H9 (cell line): ENCODE measurements at regions not wholly inside any gene's neighbourhood (a gene's known extent, or its start where the extent isn't known, plus 50 kb on each side); places are given as distances from the start of the nearest gene placed in this dataset.

Experiments used
- DNase-seq: peaks from one replicate; pipeline ENCODE4 v3.0.0-alpha.2; 2017
- H2AFZ ChIP-seq: one replicate; pipeline ENCODE4 v1.6.1; 2013; ENCODE audit warnings: mild to moderate bottlenecking, low read length, control low read depth, moderate library complexity
- H2AK5ac ChIP-seq: 2 replicates; pipeline ENCODE4 v1.6.1; 2013; ENCODE audit warnings: low read length, control low read depth, mixed read lengths; ENCODE audit not compliant: insufficient read length
- H2BK120ac ChIP-seq: one replicate; pipeline ENCODE4 v1.6.1; 2013; ENCODE audit warnings: low read depth, mild to moderate bottlenecking, low read length, control low read depth, inconsistent platforms; ENCODE audit not compliant: poor library complexity, severe bottlenecking
- H2BK12ac ChIP-seq: 2 replicates; pipeline ENCODE4 v1.6.1; 2013; ENCODE audit warnings: low read length, control low read depth, mixed read lengths, low read depth; ENCODE audit not compliant: insufficient read length
- H2BK15ac ChIP-seq: 2 replicates; pipeline ENCODE4 v1.6.1; 2013; ENCODE audit warnings: low read depth, low read length, control low read depth
- H2BK20ac ChIP-seq: one replicate; pipeline ENCODE4 v1.6.1; 2013; ENCODE audit warnings: low read depth, mild to moderate bottlenecking, low read length, control low read depth, inconsistent platforms; ENCODE audit not compliant: poor library complexity, severe bottlenecking
- H2BK5ac ChIP-seq: 2 replicates; pipeline ENCODE4 v1.6.1; 2013; ENCODE audit warnings: low read length, control low read depth, mixed read lengths; ENCODE audit not compliant: insufficient read length
- H3K14ac ChIP-seq: 2 replicates; pipeline ENCODE4 v1.6.1; 2013; ENCODE audit warnings: low read length, control low read depth; ENCODE audit not compliant: insufficient read depth
- H3K18ac ChIP-seq: 2 replicates; pipeline ENCODE4 v1.6.1; 2013; ENCODE audit warnings: low read depth, mild to moderate bottlenecking, mixed read lengths, low read length, control low read depth; ENCODE audit not compliant: insufficient read length
- H3K23ac ChIP-seq: 2 replicates; pipeline ENCODE4 v1.6.1; 2013; ENCODE audit warnings: low read length, control low read depth, mixed read lengths, low read depth; ENCODE audit not compliant: insufficient read length
- H3K23me2 ChIP-seq: 2 replicates; pipeline ENCODE4 v1.6.1; 2013; ENCODE audit warnings: low read depth, mild to moderate bottlenecking, mixed read lengths, low read length, control low read depth; ENCODE audit not compliant: insufficient read length, poor library complexity, severe bottlenecking
- H3K27ac ChIP-seq: 2 replicates; pipeline ENCODE4 v1.5.1; 2013; ENCODE audit warnings: low read length, control low read depth, mixed read lengths, low read depth; ENCODE audit not compliant: insufficient read length
- H3K27me3 ChIP-seq: 2 replicates; pipeline ENCODE4 v1.6.1; 2013; ENCODE audit warnings: low read length, control low read depth, inconsistent platforms; ENCODE audit not compliant: insufficient read depth
- H3K4ac ChIP-seq: 2 replicates; pipeline ENCODE4 v1.6.1; 2013; ENCODE audit warnings: low read depth, mild to moderate bottlenecking, control low read depth, inconsistent platforms, low read length, moderate library complexity
- H3K4me1 ChIP-seq: 2 replicates; pipeline ENCODE4 v1.6.1; 2013; ENCODE audit warnings: low read length, control low read depth, inconsistent platforms; ENCODE audit not compliant: insufficient read depth
- H3K4me2 ChIP-seq: 2 replicates; pipeline ENCODE4 v1.6.1; 2013; ENCODE audit warnings: low read length, control low read depth, mixed read lengths; ENCODE audit not compliant: insufficient read length, insufficient read depth
- H3K56ac ChIP-seq: 2 replicates; pipeline ENCODE4 v1.6.1; 2013; ENCODE audit warnings: low read depth, mild to moderate bottlenecking, mixed read lengths, low read length, control low read depth; ENCODE audit not compliant: insufficient read length
- H3K79me1 ChIP-seq: 2 replicates; pipeline ENCODE4 v1.6.1; 2013; ENCODE audit warnings: low read depth, mild to moderate bottlenecking, moderate library complexity, low read length, control low read depth, inconsistent platforms; ENCODE audit not compliant: insufficient read depth, poor library complexity, severe bottlenecking
- H3K79me2 ChIP-seq: 2 replicates; pipeline ENCODE4 v1.6.1; 2013; ENCODE audit warnings: low read length, control low read depth, inconsistent platforms; ENCODE audit not compliant: insufficient read depth
- H3K9ac ChIP-seq: 2 replicates; pipeline ENCODE4 v1.6.1; 2013; ENCODE audit warnings: low read length, control low read depth, mixed read lengths; ENCODE audit not compliant: insufficient read length; ENCODE audit errors: extremely low read depth
- H3K9me3 ChIP-seq: one replicate; pipeline ENCODE4 v1.6.1; 2013; ENCODE audit warnings: low read depth, low read length, inconsistent platforms; ENCODE audit not compliant: control insufficient read depth
- H3T11ph ChIP-seq: one replicate; pipeline ENCODE4 v1.6.1; 2013; ENCODE audit warnings: mild to moderate bottlenecking, low read length, control low read depth, inconsistent platforms
- H4K20me1 ChIP-seq: one replicate; pipeline ENCODE4 v1.6.1; 2013; ENCODE audit not compliant: control insufficient read depth, insufficient read length, insufficient read depth
- H4K5ac ChIP-seq: 2 replicates; pipeline ENCODE4 v1.6.1; 2013; ENCODE audit warnings: low read depth, mild to moderate bottlenecking, mixed read lengths, low read length, control low read depth; ENCODE audit not compliant: insufficient read length
- H4K8ac ChIP-seq: replicated peaks from 2 replicates; pipeline ENCODE4 v1.6.1; 2013; ENCODE audit warnings: low read length, control low read depth, mixed read lengths, low read depth; ENCODE audit not compliant: insufficient read length
- H4K91ac ChIP-seq: 2 replicates; pipeline ENCODE4 v1.6.1; 2013; ENCODE audit warnings: low read depth, mild to moderate bottlenecking, moderate library complexity, mixed read lengths, low read length, control low read depth; ENCODE audit not compliant: insufficient read length
- H3K27ac Mint-ChIP-seq, 3 experiments: 2 replicates in 2 of 3; 3 replicates in 1 of 3; pipeline ENCODE4 v1.8.0; 2020 to 2021; ENCODE audit warnings: mixed read lengths in 3 of 3, mild to moderate bottlenecking in 1 of 3, moderate library complexity in 1 of 3
- H3K27me3 Mint-ChIP-seq: 2 replicates; pipeline ENCODE4 v1.8.0; 2021; ENCODE audit warnings: low read depth, mild to moderate bottlenecking, moderate library complexity, mixed read lengths
- H3K36me3 Mint-ChIP-seq, 3 experiments: 2 replicates in 2 of 3; 3 replicates in 1 of 3; pipeline ENCODE4 v1.8.0; 2020 to 2021; ENCODE audit warnings: low read depth in 3 of 3, mixed read lengths in 3 of 3; ENCODE audit not compliant: insufficient read depth in 1 of 3
- H3K4me1 Mint-ChIP-seq, 2 experiments: 2 replicates each; pipeline ENCODE4 v1.8.0; 2020; ENCODE audit warnings: mixed read lengths in 2 of 2
- H3K4me3 Mint-ChIP-seq, 2 experiments: 2 replicates in 1 of 2; 3 replicates in 1 of 2; pipeline ENCODE4 v1.8.0; 2020 to 2021; ENCODE audit warnings: mild to moderate bottlenecking in 2 of 2, mixed read lengths in 2 of 2, moderate library complexity in 1 of 2
- H3K9me3 Mint-ChIP-seq, 2 experiments: 2 replicates in 1 of 2; 3 replicates in 1 of 2; pipeline ENCODE4 v1.8.0; 2020; ENCODE audit warnings: mild to moderate bottlenecking in 2 of 2, mixed read lengths in 2 of 2, moderate library complexity in 1 of 2
- CTCF ChIP-seq: fragments of 200-600 bp; sonication (generic); conservative IDR thresholded peaks from 3 replicates; pipeline ENCODE4 v1.8.0; 2021; ENCODE audit warnings: antibody characterized with exemption, mild to moderate bottlenecking
- WGBS: extraction: QIAGEN DNeasy Blood & Tissue Kit; methylation state at CpG from one replicate; pipeline ENCODE4 v1.1.7; 2013; ENCODE audit warnings: missing lambda C conversion rate, low lambda C conversion rate, mixed read lengths; ENCODE audit not compliant: insufficient read length; ENCODE audit errors: extremely low coverage; 5-methylcytosine and 5-hydroxymethylcytosine counted together

DNA sequence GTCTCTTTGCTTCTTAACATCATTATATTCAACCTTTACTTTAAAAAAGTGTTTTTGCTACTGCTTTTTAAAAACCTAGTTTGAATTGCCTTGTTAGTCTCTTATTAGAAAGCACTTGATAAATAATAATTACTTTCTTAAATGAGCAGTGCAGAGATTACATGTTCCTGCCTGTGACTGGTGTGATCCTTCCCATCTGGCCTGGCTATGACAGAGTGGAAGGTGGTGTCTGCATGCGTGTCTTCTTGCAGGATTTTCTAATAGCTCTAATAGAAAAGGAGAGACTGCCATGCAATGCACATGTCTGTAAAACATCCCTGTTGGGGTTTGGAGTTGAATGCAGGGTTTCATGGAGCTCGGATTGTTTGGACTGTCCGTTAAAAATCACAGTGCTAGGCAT, 425.8 kb upstream of the TPM1 start:
- no CpG with 5 or more reads among the region's 3 CpGs for WGBS
- Histone ChIP-seq H2AFZ (no peak overlapping the region), H2AK5ac (no peak overlapping the region), H3K27ac (no peak overlapping the region), H4K91ac (no peak overlapping the region), H3K79me2 (no peaks in the 10 kb centered on the region), H2BK5ac (no peak overlapping the region), H3K4me1 (no peaks in the 10 kb centered on the region), H3K23ac (no peak overlapping the region), H3T11ph (no peak overlapping the region), H2BK20ac (no peak overlapping the region), H3K9me3 (no peaks in the 10 kb centered on the region), H2BK120ac (no peak overlapping the region), H2BK12ac (no peak overlapping the region), H3K27me3 (no peaks in the 10 kb centered on the region), H3K23me2 (no peaks in the 10 kb centered on the region), H3K18ac (no peak overlapping the region), H3K14ac (no peak overlapping the region), H3K56ac (no peak overlapping the region), H3K79me1 (no peaks in the 10 kb centered on the region), H3K4me2 (no peak overlapping the region), H3K9ac (no peak overlapping the region), H4K20me1 (no peaks in the 10 kb centered on the region), H2BK15ac (no peak overlapping the region), H4K8ac (no peak overlapping the region), H4K5ac (no peak overlapping the region), H3K4ac (no peak overlapping the region)
- H3K9me3 Mint-ChIP-seq, result no peaks in the 10 kb centered on the region
- no peak overlapping the region for H3K4me3 Mint-ChIP-seq
- no peak for DNase-seq
- no peak for TF ChIP-seq CTCF
- no peaks in the 10 kb centered on the region for H3K27me3 Mint-ChIP-seq
- no peaks in the 10 kb centered on the region for H3K36me3 Mint-ChIP-seq
- H3K27ac Mint-ChIP-seq, result no peak overlapping the region
- peaks cover 11 to 12% of the 10 kb centered on the region in 2 experiments for H3K4me1 Mint-ChIP-seq
